ENCODE measurements at regions not wholly inside any gene's neighbourhood (a gene's known extent, or its start where the extent isn't known, plus 50 kb on each side); places are given as distances from the start of the nearest gene placed in this dataset.

GRCh38 chr2:43127941-43128558 is 98.4 kb downstream of the ZFP36L2 start:
- DNase-seq (ENCODE audit: low spot score): no peak

GRCh38 chr2:43127208-43127940 is 99.0 kb downstream of the ZFP36L2 start:
- DNase-seq (ENCODE audit: low spot score): peak; percentile 71

- no peak for DNase-seq (ENCODE audit: low spot score)
These were observed 99.6 kb downstream of the ZFP36L2 start for GRCh38 chr2:43126817-43127207.

- DNase-seq (ENCODE audit: low spot score): peak; percentile 49
These were observed 101.1 kb downstream of the ZFP36L2 start for GRCh38 chr2:43125090-43125998.

- no peak for DNase-seq (ENCODE audit: low spot score)
These were observed 101.7 kb downstream of the ZFP36L2 start for GRCh38 chr2:43124687-43125057.

DNA sequence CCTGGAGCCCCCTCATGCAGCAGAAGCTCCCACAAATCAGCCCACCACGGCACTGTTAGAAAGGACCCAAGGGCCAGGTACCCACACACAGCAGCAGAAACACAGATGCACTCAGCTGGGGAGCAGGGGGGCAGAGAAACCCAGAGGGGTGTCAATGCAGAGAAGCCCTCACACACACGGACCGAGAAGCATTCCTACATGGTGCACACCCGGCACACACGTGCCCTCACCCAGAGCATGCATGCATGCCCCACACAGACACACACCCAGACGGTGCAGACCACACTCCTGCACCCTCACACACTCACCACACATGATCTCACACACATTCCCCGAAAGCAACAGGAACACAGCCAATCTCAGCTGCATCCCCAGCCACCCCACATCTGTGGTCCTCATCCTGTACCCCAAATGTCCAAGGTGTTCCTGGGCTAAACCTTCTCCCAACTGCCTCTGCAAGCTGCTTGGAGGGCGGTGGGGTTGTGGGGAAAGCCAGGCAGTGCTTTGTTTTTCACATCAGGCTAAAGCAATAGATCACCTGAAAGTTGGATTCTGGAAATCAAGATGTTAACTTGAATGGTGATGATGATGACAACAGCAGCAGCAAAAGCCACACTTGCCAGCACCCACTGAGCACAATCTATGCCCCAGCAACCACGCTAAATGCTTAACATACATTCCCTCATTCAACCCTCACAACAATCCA is 102.3 kb downstream of the ZFP36L2 start:
- DNase-seq (ENCODE audit: low spot score): no peak

- no peak for DNase-seq (ENCODE audit: low spot score)
These were observed 102.9 kb downstream of the ZFP36L2 start for GRCh38 chr2:43123486-43123885.

- DNase-seq (ENCODE audit: low spot score): no peak
These were observed 103.4 kb downstream of the ZFP36L2 start for GRCh38 chr2:43123028-43123427.

- DNase-seq (ENCODE audit: low spot score): no peak
These were observed 104.7 kb downstream of the ZFP36L2 start for GRCh38 chr2:43121580-43122314.

GRCh38 chr2:43119303-43119702 is 107.1 kb downstream of the ZFP36L2 start:
- DNase-seq (ENCODE audit: low spot score): no peak

GRCh38 chr2:43117521-43118143 is 108.8 kb downstream of the ZFP36L2 start:
- DNase-seq (ENCODE audit: low spot score): no peak

DNA sequence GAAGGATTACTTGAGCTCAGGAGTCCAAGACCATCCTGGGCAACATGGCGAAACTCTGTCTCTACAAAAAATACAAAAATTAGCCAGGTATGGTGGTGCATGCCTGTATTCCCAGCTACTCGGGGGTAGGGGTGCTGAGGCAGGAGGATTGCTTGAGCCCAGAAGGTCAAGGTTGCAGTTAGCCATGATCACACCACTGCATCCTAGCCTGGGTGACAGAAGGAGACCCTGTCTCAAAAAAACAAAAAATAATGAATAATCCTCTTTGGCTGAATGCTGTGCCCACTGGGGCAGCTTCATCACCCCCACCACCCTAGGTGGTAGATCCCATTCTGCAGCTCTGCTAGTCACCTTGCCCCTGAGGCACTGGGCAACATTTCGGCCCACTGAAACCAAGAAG is 109.4 kb downstream of the ZFP36L2 start:
- no peak for DNase-seq (ENCODE audit: low spot score)

DNA sequence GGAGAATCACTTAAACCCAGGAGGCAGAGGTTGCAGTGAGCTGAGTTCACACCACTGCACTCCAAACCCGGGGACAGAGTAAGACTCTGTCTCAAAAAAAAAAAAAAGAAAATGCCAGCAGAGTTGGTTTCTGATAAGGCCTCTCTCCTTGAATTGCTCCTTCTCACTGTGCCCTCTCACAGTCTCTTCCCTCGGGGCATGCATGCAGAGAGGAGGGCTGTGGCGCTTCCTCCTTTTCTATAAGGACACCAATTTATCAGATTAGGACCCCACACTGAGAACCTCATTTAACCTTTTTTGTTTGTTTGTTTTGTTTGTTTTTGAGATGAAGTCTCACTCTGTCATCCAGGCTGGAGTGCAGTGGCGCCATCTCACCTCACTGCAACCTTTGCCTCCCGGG is 110.5 kb downstream of the ZFP36L2 start:
- no peak for DNase-seq (ENCODE audit: low spot score)

GRCh38 chr2:43114210-43114609 is 112.2 kb downstream of the ZFP36L2 start:
- DNase-seq (ENCODE audit: low spot score): no peak

DNA sequence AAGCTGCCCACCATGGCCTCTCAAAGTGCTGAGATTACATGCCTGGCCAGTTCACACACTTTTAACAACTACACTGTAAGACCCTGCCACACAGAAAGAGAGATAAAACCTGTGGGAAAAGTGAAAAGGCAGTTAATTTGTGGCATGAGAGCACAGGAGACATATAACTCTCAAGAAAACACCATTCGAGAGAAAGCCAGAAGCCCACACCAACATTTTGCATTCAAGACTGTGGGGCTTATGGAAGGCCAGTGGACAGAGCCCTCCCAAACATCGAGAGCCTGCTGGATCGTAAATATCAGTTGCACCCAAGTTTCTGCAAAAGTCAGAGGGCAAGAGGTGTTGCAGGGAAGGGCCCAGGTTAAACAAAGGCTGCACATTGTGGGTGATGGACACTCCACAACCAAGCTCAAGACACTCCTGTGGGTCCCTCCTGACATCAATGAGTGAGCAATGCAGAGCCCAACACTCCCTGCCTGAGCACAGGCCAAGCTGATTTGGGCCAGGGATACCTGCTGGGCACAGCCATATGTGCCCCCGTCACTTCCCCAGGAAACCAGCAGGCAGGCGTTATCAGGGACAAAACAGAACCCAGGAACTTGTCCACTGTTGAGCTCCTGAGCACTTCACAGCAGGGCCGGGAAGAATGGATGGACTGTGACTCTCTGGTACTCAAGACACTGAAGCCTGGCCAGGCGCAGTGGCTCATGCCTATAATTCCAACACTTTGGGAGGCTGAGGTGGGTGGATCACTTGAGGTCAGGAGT is 114.4 kb downstream of the ZFP36L2 start:
- DNase-seq (ENCODE audit: low spot score): no peak

DNA sequence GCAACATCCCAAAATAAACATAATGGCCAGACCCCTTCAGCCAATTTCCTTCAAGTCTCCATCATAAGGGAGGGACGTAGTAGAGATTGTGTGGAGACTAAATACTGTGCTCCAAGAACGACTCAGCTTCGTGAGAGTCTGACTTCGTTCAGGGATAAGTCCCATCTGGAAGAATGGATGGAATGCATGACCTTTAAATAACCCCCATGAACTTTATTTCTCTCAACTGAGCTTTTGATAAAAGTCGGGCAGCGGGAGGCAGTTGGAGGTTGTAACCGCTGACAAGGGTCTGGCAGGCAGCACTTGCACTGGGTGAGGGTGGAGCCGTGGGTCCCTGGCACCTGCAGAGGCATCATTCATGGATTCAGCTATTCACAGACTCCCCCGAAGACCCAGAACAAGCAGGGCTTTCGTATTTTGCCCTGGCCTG is 115.9 kb downstream of the ZFP36L2 start:
- DNase-seq (ENCODE audit: low spot score): no peak

- no peak for DNase-seq (ENCODE audit: low spot score)
These were observed 117.1 kb downstream of the ZFP36L2 start for GRCh38 chr2:43109261-43109743.

- DNase-seq (ENCODE audit: low spot score): no peak
These were observed 118.7 kb downstream of the ZFP36L2 start for GRCh38 chr2:43107679-43108078.

DNA sequence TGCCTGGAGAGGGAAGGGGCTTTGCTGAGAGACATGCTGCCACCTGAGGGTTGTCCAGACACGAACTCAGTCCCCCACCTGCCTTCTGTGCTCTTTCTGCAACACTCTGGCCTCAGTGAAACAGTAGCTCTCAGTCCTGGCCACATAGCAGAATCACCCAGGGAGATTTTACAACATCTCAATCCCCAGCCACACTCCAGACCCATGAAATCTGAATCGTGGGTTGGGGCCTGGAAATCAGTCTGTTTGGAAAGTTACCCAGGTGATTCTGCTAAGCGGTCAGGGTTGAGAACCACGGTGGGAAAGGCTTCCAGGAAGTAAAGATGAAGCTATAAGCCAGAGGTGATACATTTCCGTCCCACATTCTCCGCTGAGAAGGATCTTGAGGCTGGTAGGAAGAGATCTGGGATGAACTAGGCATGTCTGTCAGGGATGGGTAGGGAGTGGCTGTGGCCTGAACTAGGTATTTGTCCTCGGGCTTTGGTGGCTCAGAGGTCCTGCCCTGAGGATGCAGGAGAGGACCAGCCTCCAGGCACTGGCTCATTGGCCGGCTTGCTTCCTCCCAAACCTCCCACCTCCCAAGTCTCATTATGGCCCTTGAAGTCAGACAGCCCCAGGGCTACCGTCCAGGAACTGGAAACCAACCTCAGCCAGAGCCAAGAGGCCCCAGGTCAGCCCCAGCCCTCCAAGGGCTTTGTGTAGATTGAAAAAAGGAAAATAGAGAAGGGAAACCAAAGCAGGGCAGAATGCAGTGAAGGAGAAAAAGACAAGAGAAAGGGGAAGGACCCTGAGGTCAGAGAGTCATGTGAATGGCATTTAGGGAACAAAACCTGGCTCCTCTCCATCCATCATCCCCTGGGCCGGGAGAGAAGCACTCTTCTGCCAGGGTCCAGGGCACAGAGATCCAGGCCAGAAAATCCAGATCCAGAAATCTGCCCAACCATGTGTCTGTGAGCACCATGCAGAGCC is 119.6 kb downstream of the ZFP36L2 start:
- peak; percentile 49 for DNase-seq (ENCODE audit: low spot score)

Data from NAMALWA (cell line).